HTR-8/SVneo (cell line): ENCODE measurements at regions not wholly inside any gene's neighbourhood (a gene's known extent, or its start where the extent isn't known, plus 50 kb on each side); places are given as distances from the start of the nearest gene placed in this dataset.

Experiments used
- DNase-seq: peaks from one replicate; pipeline ENCODE4 v3.0.0; 2011; ENCODE audit warnings: low spot score, mixed read lengths; ENCODE audit not compliant: insufficient read length
- FAIRE-seq: peaks from 2 replicates; lab custom pipeline; 2011; peaks lifted over from hg19 to GRCh38; lab: Jason Lieb, UNC

- DNase-seq = no peak
Observed at GRCh38 chr6:45743028-45743615, 272.5 kb downstream of the CLIC5 start.

GRCh38 chr6:45742591-45742990 is 273.1 kb downstream of the CLIC5 start:
- FAIRE-seq (no peak), DNase-seq (no peak)

More at GRCh38 chr6:45743028-45743615, 272.5 kb downstream of the CLIC5 start:
- FAIRE-seq = no peak

GRCh38 chr6:45741437-45742171 is 274.1 kb downstream of the CLIC5 start:
- FAIRE-seq (no peak), DNase-seq (no peak)

GRCh38 chr6:45739058-45739457 is 276.6 kb downstream of the CLIC5 start:
- FAIRE-seq (no peak), DNase-seq (no peak)

- DNase-seq = no peak
- FAIRE-seq = no peak
Observed at GRCh38 chr6:45738057-45738455, 277.6 kb downstream of the CLIC5 start.

- no peak for FAIRE-seq
- DNase-seq = no peak
Observed at GRCh38 chr6:45737331-45738056, 278.2 kb downstream of the CLIC5 start.

- FAIRE-seq (no peak), DNase-seq (no peak)
Observed at GRCh38 chr6:45736134-45736533, 279.5 kb downstream of the CLIC5 start.

GRCh38 chr6:45732731-45733130 is 282.9 kb downstream of the CLIC5 start:
- DNase-seq = no peak

GRCh38 chr6:45730232-45730631 is 285.4 kb downstream of the CLIC5 start:
- DNase-seq (no peak), FAIRE-seq (no peak)

More at GRCh38 chr6:45732731-45733130, 282.9 kb downstream of the CLIC5 start:
- no peak for FAIRE-seq

- no peak for FAIRE-seq
- DNase-seq = peak; percentile 29
Observed at GRCh38 chr6:45728674-45729073, 287.0 kb downstream of the CLIC5 start.

- DNase-seq = no peak
- no peak for FAIRE-seq
Observed at GRCh38 chr6:45727819-45728449, 287.7 kb downstream of the CLIC5 start.

- FAIRE-seq (no peak), DNase-seq (no peak)
Observed at GRCh38 chr6:45727228-45727627, 288.4 kb downstream of the CLIC5 start.

- DNase-seq = no peak
- no peak for FAIRE-seq
Observed at GRCh38 chr6:45726444-45726843, 289.2 kb downstream of the CLIC5 start.

GRCh38 chr6:45724511-45724910 is 291.1 kb downstream of the CLIC5 start:
- DNase-seq = peak; percentile 48

GRCh38 chr6:45724027-45724426 is 291.6 kb downstream of the CLIC5 start:
- DNase-seq (no peak), FAIRE-seq (no peak)

More at GRCh38 chr6:45724511-45724910, 291.1 kb downstream of the CLIC5 start:
- FAIRE-seq = no peak

- DNase-seq (no peak), FAIRE-seq (peak; percentile 67)
Observed at GRCh38 chr6:45722876-45723275, 292.8 kb downstream of the CLIC5 start.

GRCh38 chr6:45721665-45722064 is 294.0 kb downstream of the CLIC5 start:
- no peak for FAIRE-seq
- DNase-seq = no peak

- DNase-seq (no peak), FAIRE-seq (no peak)
Observed at GRCh38 chr6:45718871-45719270, 296.8 kb downstream of the CLIC5 start.

- DNase-seq (no peak), FAIRE-seq (no peak)
Observed at GRCh38 chr6:45718131-45718530, 297.5 kb downstream of the CLIC5 start.

- FAIRE-seq (no peak), DNase-seq (no peak)
Observed at GRCh38 chr6:45717715-45718114, 297.9 kb downstream of the CLIC5 start.

- FAIRE-seq (peak; percentile 13), DNase-seq (no peak)
Observed at GRCh38 chr6:45717027-45717426, 298.6 kb downstream of the CLIC5 start.
